Central memory CD8-positive, alpha-beta T cell (primary cell): ENCODE measurements at regions not wholly inside any gene's neighbourhood (a gene's known extent, or its start where the extent isn't known, plus 50 kb on each side); places are given as distances from the start of the nearest gene placed in this dataset.

Source experiments
- ATAC-seq: fragments of 150-1000 bp; cut with Tn5 transposase; replicated peaks from 2 replicates; pipeline ENCODE4 v1.10.0; 2022; ENCODE audit warnings: mild to moderate bottlenecking, moderate FRiP score, moderate number of reproducible peaks; ENCODE audit not compliant: poor library complexity, severe bottlenecking; ENCODE audit errors: extremely low read depth
- DNase-seq, 2 donors: peaks; one replicate each; pipeline ENCODE4 v3.0.0; 2021; ENCODE audit warnings: low spot score in 2 of 2
- H3K27ac Mint-ChIP-seq: one replicate; pipeline ENCODE4 v1.8.0; 2022; ENCODE audit warnings: low read depth, mild to moderate bottlenecking, moderate library complexity, mixed read lengths
- H3K27me3 Mint-ChIP-seq: one replicate; pipeline ENCODE4 v1.8.0; 2022; ENCODE audit warnings: mixed read lengths
- H3K36me3 Mint-ChIP-seq: one replicate; pipeline ENCODE4 v1.8.0; 2022; ENCODE audit warnings: mild to moderate bottlenecking, moderate library complexity, mixed read lengths; ENCODE audit not compliant: insufficient read depth
- H3K4me1 Mint-ChIP-seq: one replicate; pipeline ENCODE4 v1.8.0; 2022; ENCODE audit warnings: mixed read lengths
- H3K4me3 Mint-ChIP-seq: one replicate; pipeline ENCODE4 v1.8.0; 2022; ENCODE audit warnings: mild to moderate bottlenecking, moderate library complexity, mixed read lengths
- H3K9me3 Mint-ChIP-seq: one replicate; pipeline ENCODE4 v1.8.0; 2022; ENCODE audit warnings: mixed read lengths

GRCh38 chr5:63262185-63262981, 683.8 kb downstream of the LRRC70 start:
- Mint-ChIP-seq H3K36me3 (no peaks in the 10 kb centered on the region), H3K27ac (no peak overlapping the region), H3K27me3 (no peaks in the 10 kb centered on the region), H3K9me3 (peaks cover 3% of the 10 kb centered on the region), H3K4me1 (no peaks in the 10 kb centered on the region), H3K4me3 (no peak overlapping the region)
- no peak for ATAC-seq
- no peak for DNase-seq

- DNase-seq (no peak), ATAC-seq (no peak)
- Mint-ChIP-seq H3K4me3 (no peak overlapping the region), H3K36me3 (no peaks in the 10 kb centered on the region), H3K27me3 (no peaks in the 10 kb centered on the region), H3K9me3 (no peaks in the 10 kb centered on the region), H3K4me1 (no peaks in the 10 kb centered on the region), H3K27ac (no peak overlapping the region)
Observed at GRCh38 chr5:63261695-63262094, 683.1 kb downstream of the LRRC70 start.

- Mint-ChIP-seq H3K36me3 (no peaks in the 10 kb centered on the region), H3K27ac (no peak overlapping the region), H3K4me1 (no peaks in the 10 kb centered on the region), H3K27me3 (no peaks in the 10 kb centered on the region), H3K9me3 (peaks cover 14% of the 10 kb centered on the region), H3K4me3 (no peak overlapping the region)
- no peak for DNase-seq
- no peak for ATAC-seq
Observed at GRCh38 chr5:63255594-63255993, 677.0 kb downstream of the LRRC70 start.

GRCh38 chr5:63250939-63251338, 672.3 kb downstream of the LRRC70 start:
- H3K4me3 Mint-ChIP-seq = no peak overlapping the region
- ATAC-seq = no peak
- H3K9me3 Mint-ChIP-seq = peaks cover 28% of the 10 kb centered on the region
- no peak for DNase-seq
- no peaks in the 10 kb centered on the region for H3K4me1 Mint-ChIP-seq
- no peaks in the 10 kb centered on the region for H3K36me3 Mint-ChIP-seq
- H3K27me3 Mint-ChIP-seq = no peaks in the 10 kb centered on the region
- no peak overlapping the region for H3K27ac Mint-ChIP-seq

GRCh38 chr5:63249960-63250359, 671.3 kb downstream of the LRRC70 start:
- Mint-ChIP-seq H3K4me1 (no peaks in the 10 kb centered on the region), H3K4me3 (no peak overlapping the region), H3K9me3 (peaks cover 23% of the 10 kb centered on the region), H3K27ac (no peak overlapping the region), H3K36me3 (no peaks in the 10 kb centered on the region), H3K27me3 (no peaks in the 10 kb centered on the region)
- no peak for ATAC-seq
- DNase-seq = no peak

GRCh38 chr5:63247651-63248050, 669.0 kb downstream of the LRRC70 start:
- Mint-ChIP-seq H3K9me3 (peaks cover 18% of the 10 kb centered on the region), H3K4me1 (no peaks in the 10 kb centered on the region), H3K4me3 (no peak overlapping the region), H3K27ac (no peak overlapping the region), H3K36me3 (no peaks in the 10 kb centered on the region), H3K27me3 (no peaks in the 10 kb centered on the region)
- no peak for ATAC-seq
- DNase-seq = no peak

- peaks cover 21% of the 10 kb centered on the region for H3K9me3 Mint-ChIP-seq
- H3K4me3 Mint-ChIP-seq = no peak overlapping the region
- no peaks in the 10 kb centered on the region for H3K4me1 Mint-ChIP-seq
- ATAC-seq (no peak), DNase-seq (no peak)
- H3K36me3 Mint-ChIP-seq = no peaks in the 10 kb centered on the region
- no peak overlapping the region for H3K27ac Mint-ChIP-seq
- no peaks in the 10 kb centered on the region for H3K27me3 Mint-ChIP-seq
Observed at GRCh38 chr5:63245271-63245670, 666.7 kb downstream of the LRRC70 start.

GRCh38 chr5:63240063-63240755, 661.6 kb downstream of the LRRC70 start:
- Mint-ChIP-seq H3K4me3 (no peak overlapping the region), H3K27me3 (no peaks in the 10 kb centered on the region), H3K4me1 (no peaks in the 10 kb centered on the region), H3K27ac (no peak overlapping the region), H3K9me3 (peaks cover 17% of the 10 kb centered on the region), H3K36me3 (no peaks in the 10 kb centered on the region)
- ATAC-seq (no peak), DNase-seq (no peak)

- DNase-seq (no peak), ATAC-seq (no peak)
- Mint-ChIP-seq H3K27ac (no peak overlapping the region), H3K9me3 (peaks cover 13% of the 10 kb centered on the region), H3K4me3 (no peak overlapping the region), H3K27me3 (no peaks in the 10 kb centered on the region), H3K4me1 (no peaks in the 10 kb centered on the region), H3K36me3 (no peaks in the 10 kb centered on the region)
Observed at GRCh38 chr5:63233911-63234310, 655.3 kb downstream of the LRRC70 start.

- no peaks in the 10 kb centered on the region for H3K36me3 Mint-ChIP-seq
- no peak for DNase-seq
- ATAC-seq = no peak
- no peaks in the 10 kb centered on the region for H3K4me1 Mint-ChIP-seq
- H3K27ac Mint-ChIP-seq = no peak overlapping the region
- H3K4me3 Mint-ChIP-seq = no peak overlapping the region
- H3K9me3 Mint-ChIP-seq = peaks cover 13% of the 10 kb centered on the region
- no peaks in the 10 kb centered on the region for H3K27me3 Mint-ChIP-seq
Observed at GRCh38 chr5:63233361-63233760, 654.7 kb downstream of the LRRC70 start.

- Mint-ChIP-seq H3K27me3 (no peaks in the 10 kb centered on the region), H3K27ac (no peak overlapping the region), H3K4me1 (no peaks in the 10 kb centered on the region), H3K9me3 (peaks cover 17% of the 10 kb centered on the region), H3K4me3 (no peak overlapping the region), H3K36me3 (no peaks in the 10 kb centered on the region)
- DNase-seq (no peak), ATAC-seq (no peak)
Observed at GRCh38 chr5:63230754-63231153, 652.1 kb downstream of the LRRC70 start.

GRCh38 chr5:63228154-63228553, 649.5 kb downstream of the LRRC70 start:
- no peaks in the 10 kb centered on the region for H3K4me1 Mint-ChIP-seq
- DNase-seq (no peak), ATAC-seq (no peak)
- H3K9me3 Mint-ChIP-seq = peaks cover 31% of the 10 kb centered on the region
- H3K36me3 Mint-ChIP-seq = no peaks in the 10 kb centered on the region
- H3K27ac Mint-ChIP-seq = no peak overlapping the region
- H3K27me3 Mint-ChIP-seq = no peaks in the 10 kb centered on the region
- no peak overlapping the region for H3K4me3 Mint-ChIP-seq

GRCh38 chr5:63220244-63220643, 641.6 kb downstream of the LRRC70 start:
- Mint-ChIP-seq H3K4me1 (no peaks in the 10 kb centered on the region), H3K27ac (no peak overlapping the region), H3K9me3 (peaks cover 12% of the 10 kb centered on the region), H3K4me3 (no peak overlapping the region), H3K36me3 (no peaks in the 10 kb centered on the region), H3K27me3 (no peaks in the 10 kb centered on the region)
- ATAC-seq = no peak
- DNase-seq = no peak
